ENCODE measurements at regions not wholly inside any gene's neighbourhood (a gene's known extent, or its start where the extent isn't known, plus 50 kb on each side); places are given as distances from the start of the nearest gene placed in this dataset.
A peak's percentile ranks its signal among the peaks of the same experiment; 100 is the strongest.

DNA sequence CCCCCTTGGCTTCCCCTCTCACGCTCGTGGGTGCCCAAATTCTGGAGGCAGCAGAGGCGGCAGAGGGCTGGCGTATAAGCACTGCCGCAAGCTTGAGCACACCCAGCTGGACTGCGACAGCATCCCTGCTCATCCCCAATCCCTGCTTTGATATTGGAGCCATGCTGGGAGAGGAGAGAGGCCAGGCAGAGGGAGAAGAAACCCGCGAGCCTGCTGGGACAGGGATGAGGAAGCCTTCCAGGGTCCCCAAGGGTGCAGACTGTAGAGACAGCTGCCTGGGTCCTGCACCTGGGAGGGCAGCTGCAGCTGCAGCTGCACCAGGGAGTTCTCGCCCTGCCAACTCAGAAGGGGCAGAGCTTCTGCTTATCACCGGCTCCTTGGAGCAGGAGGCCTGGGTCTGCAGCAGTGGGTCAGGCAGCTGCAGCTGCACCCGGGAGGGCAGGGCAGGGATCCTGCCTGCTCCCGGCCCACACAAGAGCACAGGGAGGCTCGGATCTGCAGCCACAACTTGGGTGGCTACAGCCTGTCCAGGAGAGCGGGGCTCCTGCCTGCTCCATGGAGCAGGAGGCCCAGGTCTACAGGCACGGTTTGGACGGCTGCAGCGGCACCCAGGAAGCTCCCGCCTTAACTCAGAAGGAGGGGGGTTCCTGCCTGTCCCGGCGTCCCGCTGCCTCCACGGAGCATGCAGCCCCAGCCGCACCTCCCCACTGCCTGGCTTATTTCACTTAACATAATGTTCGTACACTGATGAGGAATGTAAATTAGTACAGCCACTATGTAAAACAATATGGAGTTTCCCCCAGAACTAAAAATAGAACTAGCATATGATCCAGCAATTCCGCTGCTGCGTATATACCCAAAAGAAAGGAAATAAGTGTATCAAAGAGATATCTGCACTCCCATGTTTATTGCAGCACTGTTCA, 60.4 kb upstream of the SGPP1 start:
- Histone ChIP-seq H2BK5ac (ENCODE audit: low read depth, low read length) (no peak overlapping the region), H2BK120ac (replicated peaks; ENCODE audit: low read depth, low read length) (no peak overlapping the region), H4K91ac (replicated peaks; ENCODE audit: insufficient read length, low read length) (no peak overlapping the region), H4K8ac (ENCODE audit: extremely low read depth, insufficient read depth, low read length) (peak overlapping the region; percentile 57; the same call in 1 of the 2 replicates), H3K4me3 (ENCODE audit: extremely low read depth in 1 of 4, insufficient read depth in 2 of 4, low read depth in 3 of 4, low read length in 4 of 4) (no peak overlapping the region), H3K36me3 (ENCODE audit: control insufficient read depth in 2 of 4, insufficient read depth in 4 of 4, low read length in 3 of 4) (no peaks in the 10 kb centered on the region), H3K27ac (ENCODE audit: low read depth, low read length) (no peak overlapping the region), H3K23ac (ENCODE audit: insufficient read length) (no peak overlapping the region), H2AFZ (ENCODE audit: low read length) (peak overlapping the region; percentile 83), H2BK12ac (ENCODE audit: low read depth, low read length) (0 out of 2 replicates have a peak overlapping the region, but pooled peaks have one; percentile 50), H3K9me3 (ENCODE audit: insufficient read depth in 2 of 2, low read depth in 1 of 2, low read length in 1 of 2) (no peaks in the 10 kb centered on the region), H3K9ac (replicated peaks in 1 of 4; ENCODE audit: extremely low read depth in 1 of 4, low read depth in 3 of 4, low read length in 3 of 4) (no peak overlapping the region), H3K79me1 (ENCODE audit: low read depth, low read length) (no peaks in the 10 kb centered on the region), H3K56ac (replicated peaks; ENCODE audit: insufficient read length, low read depth, low read length) (no peak overlapping the region), H2BK20ac (ENCODE audit: low read length) (no peak overlapping the region), H3K4me1 (replicated peaks in 1 of 4; ENCODE audit: control insufficient read depth in 3 of 4, insufficient read depth in 4 of 4, low read length in 3 of 4) (no peaks in the 10 kb centered on the region), H3K27me3 (replicated peaks in 1 of 4; ENCODE audit: control insufficient read depth in 3 of 4, extremely low read depth in 1 of 4, insufficient read depth in 3 of 4, low read length in 3 of 4) (no peaks in the 10 kb centered on the region), H3K18ac (ENCODE audit: extremely low read depth, low read length) (no peak overlapping the region), H2BK15ac (ENCODE audit: low read length) (no peak overlapping the region), H3K4me2 (ENCODE audit: insufficient read depth in 1 of 2, low read depth in 2 of 2, low read length in 2 of 2) (no peak overlapping the region), H3K23me2 (ENCODE audit: low read depth, low read length) (no peaks in the 10 kb centered on the region), H3K14ac (ENCODE audit: insufficient read length) (no peak overlapping the region), H4K20me1 (replicated peaks in 1 of 2; ENCODE audit: control insufficient read depth in 1 of 2, insufficient read depth in 2 of 2, low read length in 2 of 2) (no peaks in the 10 kb centered on the region), H4K5ac (ENCODE audit: insufficient read length, low read depth, low read length) (no peak overlapping the region), H3K79me2 (ENCODE audit: control insufficient read depth in 1 of 2, insufficient read depth in 2 of 2, low read length in 2 of 2) (no peaks in the 10 kb centered on the region), H2AK5ac (ENCODE audit: low read depth, low read length) (no peak overlapping the region), H3K4ac (replicated peaks; ENCODE audit: insufficient read length, low read depth, low read length) (no peak overlapping the region)
- CTCF ChIA-PET (ENCODE audit: partially characterized antibody), result interaction anchor here (0.6 to 1.2 kb wide), 3 partner anchors 9 to 46 kb away, joined by 3 to 5 read pairs (median 3); no protein-coding TSS in a partner anchor
- no peak for DNase-seq (ENCODE audit: low read depth in 1 of 2, low spot score in 2 of 2)
- 92% methylated on average over 24 of the region's 26 CpGs; no CpG with 5 or more reads in 1 of the 2 experiments for WGBS, 2 experiments (ENCODE audit: extremely low coverage in 1 of 2, insufficient coverage in 1 of 2, insufficient read length in 1 of 2, insufficient replicate concordance in 2 of 2, low coverage in 1 of 2, low lambda C conversion rate in 2 of 2, missing lambda C conversion rate in 1 of 2)
- POLR2A ChIA-PET (ENCODE audit: partially characterized antibody), result no interaction called here
- FAIRE-seq, result no peak
- TF ChIP-seq BRCA1 (IDR thresholded peaks at IDR 0.05; ENCODE audit: low read depth, low read length), result no peak
- TF ChIP-seq CEBPB (IDR thresholded peaks at IDR 0.05; ENCODE audit: low read depth, low read length), result no peak
- TF ChIP-seq SP2 (IDR thresholded peaks at IDR 0.05; ENCODE audit: low read length), result no peak
- no peak for TF ChIP-seq POU5F1 (IDR thresholded peaks at IDR 0.05; ENCODE audit: low read depth, low read length)
- TF ChIP-seq CBX8 (IDR thresholded peaks at IDR 0.05; ENCODE audit: borderline replicate concordance, low read depth, low read length), result no peak
- no peak for TF ChIP-seq SAP30 (IDR thresholded peaks at IDR 0.05; ENCODE audit: insufficient read depth, insufficient replicate concordance, low read length)
- no peak for TF ChIP-seq TAF1 (IDR thresholded peaks at IDR 0.05; ENCODE audit: low read depth, low read length)
- no peak for TF ChIP-seq CBX5 (IDR thresholded peaks at IDR 0.05; ENCODE audit: low read depth, low read length)
- TF ChIP-seq EP300 (IDR thresholded peaks at IDR 0.05; ENCODE audit: borderline replicate concordance in 1 of 2, low read depth in 2 of 2, low read length in 2 of 2), result no peak
- TF ChIP-seq KDM1A (IDR thresholded peaks at IDR 0.05; ENCODE audit: borderline replicate concordance, low read length), result no peak
- TF ChIP-seq SIN3A (conservative IDR thresholded peaks at IDR 0.05 in 1 of 2, IDR thresholded peaks at IDR 0.05 in 1 of 2; ENCODE audit: low read depth in 1 of 2, low read length in 2 of 2), result no peak
- no peak for TF ChIP-seq JUN (IDR thresholded peaks at IDR 0.05; ENCODE audit: low read depth, low read length)

Measured in H1 (cell line).